ENCODE measurements at regions not wholly inside any gene's neighbourhood (a gene's known extent, or its start where the extent isn't known, plus 50 kb on each side); places are given as distances from the start of the nearest gene placed in this dataset.

- H3K36me3 ChIP-seq (replicated peaks; ENCODE audit: low read depth, low read length): no peaks in the 10 kb centered on the region
- no peak overlapping the region for H3K9ac ChIP-seq (ENCODE audit: low read length)
- H3K27me3 ChIP-seq (ENCODE audit: low read depth, low read length): no peaks in the 10 kb centered on the region
- no peaks in the 10 kb centered on the region for H3K9me3 ChIP-seq (ENCODE audit: insufficient read depth, low read length)
- no peak overlapping the region for H3K4me3 ChIP-seq (ENCODE audit: low read length)
- no peaks in the 10 kb centered on the region for H4K20me1 ChIP-seq (ENCODE audit: insufficient read depth, low read length)
- no peaks in the 10 kb centered on the region for H3K79me2 ChIP-seq (ENCODE audit: low read length)
- H3K4me2 ChIP-seq (ENCODE audit: low read length): no peak overlapping the region
- no peak overlapping the region for H3K27ac ChIP-seq (ENCODE audit: low read length)
- H2AFZ ChIP-seq (ENCODE audit: low read depth, low read length): no peak overlapping the region
- TF ChIP-seq EZH2phosphoT487 (IDR thresholded peaks at IDR 0.05; ENCODE audit: low read depth): no peak
- no peak for TF ChIP-seq CTCF (IDR thresholded peaks at IDR 0.05; ENCODE audit: low read depth, low read length)
- no peaks in the 10 kb centered on the region for H3K4me1 ChIP-seq (ENCODE audit: low read length)
These were observed 233.4 kb upstream of the BRINP3 start for GRCh38 chr1:190711069-190711468.

- no peaks in the 10 kb centered on the region for H3K4me1 ChIP-seq (ENCODE audit: low read length)
- H3K27ac ChIP-seq (ENCODE audit: low read length): no peak overlapping the region
- no peaks in the 10 kb centered on the region for H4K20me1 ChIP-seq (ENCODE audit: insufficient read depth, low read length)
- H3K4me2 ChIP-seq (ENCODE audit: low read length): no peak overlapping the region
- no peak for TF ChIP-seq EZH2phosphoT487 (IDR thresholded peaks at IDR 0.05; ENCODE audit: low read depth)
- TF ChIP-seq CTCF (IDR thresholded peaks at IDR 0.05; ENCODE audit: low read depth, low read length): no peak
- no peaks in the 10 kb centered on the region for H3K27me3 ChIP-seq (ENCODE audit: low read depth, low read length)
- H3K36me3 ChIP-seq (replicated peaks; ENCODE audit: low read depth, low read length): no peaks in the 10 kb centered on the region
- no peaks in the 10 kb centered on the region for H3K79me2 ChIP-seq (ENCODE audit: low read length)
- H2AFZ ChIP-seq (ENCODE audit: low read depth, low read length): no peak overlapping the region
- H3K9ac ChIP-seq (ENCODE audit: low read length): no peak overlapping the region
- H3K9me3 ChIP-seq (ENCODE audit: insufficient read depth, low read length): no peaks in the 10 kb centered on the region
- no peak overlapping the region for H3K4me3 ChIP-seq (ENCODE audit: low read length)
These were observed 239.4 kb upstream of the BRINP3 start for GRCh38 chr1:190717055-190717454.

- no peak for TF ChIP-seq EZH2phosphoT487 (IDR thresholded peaks at IDR 0.05; ENCODE audit: low read depth)
- TF ChIP-seq CTCF (IDR thresholded peaks at IDR 0.05; ENCODE audit: low read depth, low read length): no peak
- H3K27me3 ChIP-seq (ENCODE audit: low read depth, low read length): no peaks in the 10 kb centered on the region
- H3K4me3 ChIP-seq (ENCODE audit: low read length): 0 out of 2 replicates have a peak overlapping the region, but pooled peaks have one; percentile 29
- no peak overlapping the region for H3K27ac ChIP-seq (ENCODE audit: low read length)
- no peaks in the 10 kb centered on the region for H4K20me1 ChIP-seq (ENCODE audit: insufficient read depth, low read length)
- no peaks in the 10 kb centered on the region for H3K36me3 ChIP-seq (replicated peaks; ENCODE audit: low read depth, low read length)
- no peaks in the 10 kb centered on the region for H3K79me2 ChIP-seq (ENCODE audit: low read length)
- H3K9ac ChIP-seq (ENCODE audit: low read length): no peak overlapping the region
- H3K4me2 ChIP-seq (ENCODE audit: low read length): peak overlapping the region; percentile 36
- H3K4me1 ChIP-seq (ENCODE audit: low read length): 0 out of 2 replicates have a peak, but pooled peaks cover 3% of the 10 kb centered on the region
- no peaks in the 10 kb centered on the region for H3K9me3 ChIP-seq (ENCODE audit: insufficient read depth, low read length)
- H2AFZ ChIP-seq (ENCODE audit: low read depth, low read length): no peak overlapping the region
These were observed 259.4 kb upstream of the BRINP3 start for GRCh38 chr1:190736971-190737590.

- Histone ChIP-seq H3K9ac (ENCODE audit: low read length) (no peak overlapping the region), H3K4me3 (ENCODE audit: low read length) (no peak overlapping the region), H4K20me1 (ENCODE audit: insufficient read depth, low read length) (no peaks in the 10 kb centered on the region), H2AFZ (ENCODE audit: low read depth, low read length) (no peak overlapping the region), H3K27ac (ENCODE audit: low read length) (no peak overlapping the region), H3K79me2 (ENCODE audit: low read length) (no peaks in the 10 kb centered on the region), H3K4me2 (ENCODE audit: low read length) (no peak overlapping the region), H3K9me3 (ENCODE audit: insufficient read depth, low read length) (no peaks in the 10 kb centered on the region), H3K36me3 (replicated peaks; ENCODE audit: low read depth, low read length) (no peaks in the 10 kb centered on the region), H3K4me1 (ENCODE audit: low read length) (0 out of 2 replicates have a peak, but pooled peaks cover 3% of the 10 kb centered on the region), H3K27me3 (ENCODE audit: low read depth, low read length) (no peaks in the 10 kb centered on the region)
- TF ChIP-seq CTCF (IDR thresholded peaks at IDR 0.05; ENCODE audit: low read depth, low read length): no peak
- TF ChIP-seq EZH2phosphoT487 (IDR thresholded peaks at IDR 0.05; ENCODE audit: low read depth): no peak
These were observed 260.7 kb upstream of the BRINP3 start for GRCh38 chr1:190738317-190738716.
